ENCODE measurements at regions not wholly inside any gene's neighbourhood (a gene's known extent, or its start where the extent isn't known, plus 50 kb on each side); places are given as distances from the start of the nearest gene placed in this dataset.

DNA sequence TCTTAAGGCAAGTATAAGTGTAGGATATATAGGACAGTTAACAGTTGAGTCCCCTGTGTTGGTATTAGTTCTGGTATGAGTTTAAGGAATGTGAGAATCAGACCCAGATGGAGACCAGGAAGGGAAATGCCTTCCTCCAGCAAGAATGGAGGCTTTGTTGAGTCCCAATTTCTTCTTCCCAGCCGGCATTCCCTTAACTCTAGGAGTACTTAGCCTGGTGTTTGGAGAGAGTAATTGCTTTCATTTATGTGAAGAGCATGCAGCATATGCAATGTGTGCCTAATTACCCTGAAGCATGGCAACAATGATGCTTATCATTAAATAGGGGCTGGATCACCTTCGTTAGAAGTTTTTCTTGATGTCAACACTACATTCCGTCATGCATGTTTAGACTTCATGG, 225.9 kb upstream of the XYLT1 start:
- TF ChIP-seq, protein P1, sequence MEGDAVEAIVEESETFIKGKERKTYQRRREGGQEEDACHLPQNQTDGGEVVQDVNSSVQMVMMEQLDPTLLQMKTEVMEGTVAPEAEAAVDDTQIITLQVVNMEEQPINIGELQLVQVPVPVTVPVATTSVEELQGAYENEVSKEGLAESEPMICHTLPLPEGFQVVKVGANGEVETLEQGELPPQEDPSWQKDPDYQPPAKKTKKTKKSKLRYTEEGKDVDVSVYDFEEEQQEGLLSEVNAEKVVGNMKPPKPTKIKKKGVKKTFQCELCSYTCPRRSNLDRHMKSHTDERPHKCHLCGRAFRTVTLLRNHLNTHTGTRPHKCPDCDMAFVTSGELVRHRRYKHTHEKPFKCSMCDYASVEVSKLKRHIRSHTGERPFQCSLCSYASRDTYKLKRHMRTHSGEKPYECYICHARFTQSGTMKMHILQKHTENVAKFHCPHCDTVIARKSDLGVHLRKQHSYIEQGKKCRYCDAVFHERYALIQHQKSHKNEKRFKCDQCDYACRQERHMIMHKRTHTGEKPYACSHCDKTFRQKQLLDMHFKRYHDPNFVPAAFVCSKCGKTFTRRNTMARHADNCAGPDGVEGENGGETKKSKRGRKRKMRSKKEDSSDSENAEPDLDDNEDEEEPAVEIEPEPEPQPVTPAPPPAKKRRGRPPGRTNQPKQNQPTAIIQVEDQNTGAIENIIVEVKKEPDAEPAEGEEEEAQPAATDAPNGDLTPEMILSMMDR (IDR thresholded peaks at IDR 0.05; ENCODE audit: low read depth, low read length, poor library complexity, severe bottlenecking) = no peak
- no peak for TF ChIP-seq EZH2phosphoT487 (IDR thresholded peaks at IDR 0.05; ENCODE audit: borderline replicate concordance, low read length)
